GM12801 (cell line): ENCODE measurements at regions not wholly inside any gene's neighbourhood (a gene's known extent, or its start where the extent isn't known, plus 50 kb on each side); places are given as distances from the start of the nearest gene placed in this dataset.

Source experiments
- TF ChIP-seq, protein P1 (sequence below): IDR thresholded peaks from one replicate; pipeline ENCODE4 v1.5.1; 2011; ENCODE audit warnings: control low read depth; ENCODE audit not compliant: insufficient read length; ENCODE audit errors: extremely low read depth

DNA sequence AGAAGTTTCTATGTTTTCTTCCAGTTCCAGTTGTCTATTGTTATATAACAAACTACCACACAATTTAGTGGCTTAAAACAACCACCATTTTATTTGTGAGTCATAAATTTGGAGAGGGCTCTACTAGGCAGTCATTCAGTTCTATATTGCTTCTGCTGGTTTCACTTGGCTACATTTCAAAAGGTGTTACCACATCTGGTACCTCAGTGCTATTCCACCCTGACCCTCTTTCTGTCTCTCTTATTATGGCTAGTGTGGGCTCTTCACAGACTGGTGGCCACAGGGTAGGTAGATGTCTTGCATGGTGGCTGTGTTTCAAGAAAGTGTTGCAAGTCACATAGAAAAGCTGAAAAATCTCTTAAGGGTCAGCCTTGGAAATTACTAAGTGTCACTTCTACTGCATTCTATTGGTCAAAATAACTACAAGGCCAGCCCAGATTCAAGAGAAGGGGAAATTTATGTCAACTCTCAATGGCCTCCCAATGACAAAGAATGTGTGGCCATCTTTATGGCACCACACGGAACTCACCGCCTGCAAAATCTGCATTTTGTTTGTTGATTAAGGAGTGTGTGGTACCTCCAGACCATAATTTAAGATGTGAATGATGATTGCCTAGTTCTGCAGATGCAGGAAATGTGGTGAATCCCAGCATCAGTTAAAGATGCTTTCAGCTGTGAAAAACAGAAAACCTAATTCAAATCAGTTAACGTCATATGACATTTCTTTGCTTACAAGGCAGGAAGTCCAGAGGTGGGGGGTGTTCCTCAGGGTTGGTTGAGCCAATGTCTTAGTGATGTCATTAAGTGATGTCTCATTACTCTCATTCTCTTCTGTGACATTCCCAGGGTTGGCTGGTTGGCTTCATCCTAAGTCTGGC, 105.8 kb upstream of the RASGRP1 start:
- TF ChIP-seq, protein P1, sequence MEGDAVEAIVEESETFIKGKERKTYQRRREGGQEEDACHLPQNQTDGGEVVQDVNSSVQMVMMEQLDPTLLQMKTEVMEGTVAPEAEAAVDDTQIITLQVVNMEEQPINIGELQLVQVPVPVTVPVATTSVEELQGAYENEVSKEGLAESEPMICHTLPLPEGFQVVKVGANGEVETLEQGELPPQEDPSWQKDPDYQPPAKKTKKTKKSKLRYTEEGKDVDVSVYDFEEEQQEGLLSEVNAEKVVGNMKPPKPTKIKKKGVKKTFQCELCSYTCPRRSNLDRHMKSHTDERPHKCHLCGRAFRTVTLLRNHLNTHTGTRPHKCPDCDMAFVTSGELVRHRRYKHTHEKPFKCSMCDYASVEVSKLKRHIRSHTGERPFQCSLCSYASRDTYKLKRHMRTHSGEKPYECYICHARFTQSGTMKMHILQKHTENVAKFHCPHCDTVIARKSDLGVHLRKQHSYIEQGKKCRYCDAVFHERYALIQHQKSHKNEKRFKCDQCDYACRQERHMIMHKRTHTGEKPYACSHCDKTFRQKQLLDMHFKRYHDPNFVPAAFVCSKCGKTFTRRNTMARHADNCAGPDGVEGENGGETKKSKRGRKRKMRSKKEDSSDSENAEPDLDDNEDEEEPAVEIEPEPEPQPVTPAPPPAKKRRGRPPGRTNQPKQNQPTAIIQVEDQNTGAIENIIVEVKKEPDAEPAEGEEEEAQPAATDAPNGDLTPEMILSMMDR, result no peak

DNA sequence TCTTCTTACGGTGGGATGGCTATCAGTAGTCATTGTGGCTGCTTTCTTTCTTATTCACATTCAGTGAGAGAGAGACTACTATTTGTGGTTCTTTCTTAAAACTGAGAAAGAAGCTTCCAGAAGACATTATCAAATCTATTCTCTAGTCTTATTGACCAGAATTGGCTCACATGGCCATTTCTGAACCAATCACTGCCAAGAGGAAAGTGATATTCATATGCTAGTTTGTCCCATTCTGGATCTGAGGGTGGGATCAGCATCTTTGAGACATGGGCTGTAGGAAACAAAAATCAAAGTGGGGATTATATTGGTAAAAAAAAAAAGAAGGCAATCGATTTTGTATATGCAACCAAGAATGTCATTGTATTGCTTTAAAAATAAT, 106.4 kb upstream of the RASGRP1 start:
- TF ChIP-seq, protein P1, result no peak

DNA sequence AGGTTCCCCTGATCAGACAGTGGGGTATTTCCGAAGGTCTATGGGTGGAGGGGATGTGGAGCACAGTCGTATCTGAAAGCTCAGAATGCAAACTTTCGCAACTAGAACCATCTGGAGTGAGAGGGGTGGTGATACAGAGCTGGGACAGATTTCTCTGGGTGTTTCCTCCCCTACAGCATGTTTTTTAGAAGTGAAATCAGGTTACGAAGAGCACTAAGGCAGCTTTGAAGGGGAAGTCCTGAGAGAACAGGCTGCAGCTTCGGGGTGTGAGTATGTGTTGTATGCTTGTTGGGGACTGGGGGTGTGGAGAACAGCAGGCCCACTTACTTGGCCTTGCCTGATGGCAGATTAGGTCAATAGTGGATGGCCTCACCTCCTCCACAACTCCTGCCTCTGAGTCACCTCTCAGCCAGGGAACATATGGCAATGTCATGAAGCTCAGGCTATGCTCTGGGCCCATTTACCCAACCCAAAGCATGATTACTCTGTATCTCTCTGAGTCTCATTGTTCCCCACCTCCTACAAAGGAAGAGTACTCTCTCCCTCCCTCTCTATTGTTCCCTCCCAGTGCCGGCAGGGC, 107.2 kb upstream of the RASGRP1 start:
- TF ChIP-seq, protein P1, result no peak

DNA sequence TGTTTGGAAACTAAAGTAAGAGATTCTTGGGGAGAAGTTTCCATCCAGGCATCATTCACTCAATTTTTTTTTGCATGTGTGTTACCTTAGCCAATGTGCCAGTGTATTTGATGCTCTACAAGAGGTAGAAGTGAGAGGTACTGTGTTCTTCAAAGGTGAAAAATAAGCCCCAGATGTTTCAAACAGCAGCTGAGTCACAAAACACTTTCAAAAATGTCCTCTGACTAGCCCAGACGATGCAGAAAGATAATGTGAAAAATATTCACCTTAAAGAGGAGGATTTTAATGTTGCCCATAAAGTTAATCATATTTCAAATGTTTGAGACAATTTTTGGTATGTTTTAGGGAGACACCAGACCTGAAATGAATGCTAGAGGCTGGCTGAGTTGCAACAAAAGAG, 107.7 kb upstream of the RASGRP1 start:
- TF ChIP-seq, protein P1, result no peak

DNA sequence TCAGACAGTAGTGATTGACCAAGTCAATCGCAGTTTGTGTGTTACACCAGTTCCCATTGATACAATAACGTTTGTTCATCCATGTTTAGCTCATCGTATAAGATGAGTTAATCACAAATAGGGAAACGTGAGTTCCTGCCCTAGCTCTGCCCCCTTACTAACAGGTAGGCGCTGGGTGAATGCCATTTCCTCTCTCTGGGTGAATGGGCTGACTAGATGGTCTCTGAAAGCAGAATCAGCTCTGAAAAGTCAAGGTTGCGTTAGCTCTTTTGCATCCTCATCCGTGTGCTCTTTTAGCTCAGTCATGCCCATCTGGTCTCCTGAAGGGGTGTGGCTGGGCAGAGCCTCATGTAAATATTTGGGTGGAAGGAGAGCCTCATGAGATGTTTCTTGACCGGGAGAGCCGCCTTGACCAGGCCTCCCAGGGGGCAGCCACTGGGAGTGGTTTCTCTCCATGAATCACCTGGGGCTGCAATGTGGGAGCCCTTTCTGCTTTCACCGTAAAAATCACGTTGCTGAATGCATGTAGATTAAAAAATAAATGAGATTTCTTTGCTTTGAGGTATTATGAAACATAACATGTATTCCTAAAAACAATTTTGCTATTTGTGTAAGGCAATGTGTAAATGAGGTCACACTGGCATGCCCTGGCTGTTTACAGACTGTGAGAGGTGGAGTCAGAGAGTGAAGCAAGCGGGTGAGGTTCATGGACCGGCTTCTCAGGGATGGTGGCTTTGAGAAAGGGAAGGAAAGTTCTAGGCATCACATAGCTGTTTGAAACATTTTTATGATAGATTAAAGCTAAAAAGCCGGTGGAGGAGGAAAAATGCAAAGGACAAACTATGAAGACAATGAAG, 108.4 kb upstream of the RASGRP1 start:
- TF ChIP-seq, protein P1, result no peak

DNA sequence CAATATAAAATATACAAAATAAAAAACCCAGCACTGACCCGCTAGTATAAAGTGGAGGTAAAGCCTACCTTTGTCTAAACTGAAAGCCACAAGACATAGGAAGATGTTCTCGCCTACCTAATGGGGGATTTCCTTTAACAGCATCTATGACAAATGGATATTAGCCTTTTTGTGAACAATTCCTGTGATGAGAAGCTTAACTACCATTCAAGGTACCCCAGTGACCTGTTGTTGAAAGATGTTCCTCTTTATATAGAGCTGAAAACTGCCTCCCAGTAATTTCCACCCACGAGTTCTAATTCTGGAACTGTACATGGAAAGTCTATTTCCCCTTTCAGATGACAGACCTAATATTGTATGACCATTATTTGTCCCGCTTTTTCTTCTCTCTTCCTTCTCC, 109.8 kb upstream of the RASGRP1 start:
- TF ChIP-seq, protein P1, result no peak

DNA sequence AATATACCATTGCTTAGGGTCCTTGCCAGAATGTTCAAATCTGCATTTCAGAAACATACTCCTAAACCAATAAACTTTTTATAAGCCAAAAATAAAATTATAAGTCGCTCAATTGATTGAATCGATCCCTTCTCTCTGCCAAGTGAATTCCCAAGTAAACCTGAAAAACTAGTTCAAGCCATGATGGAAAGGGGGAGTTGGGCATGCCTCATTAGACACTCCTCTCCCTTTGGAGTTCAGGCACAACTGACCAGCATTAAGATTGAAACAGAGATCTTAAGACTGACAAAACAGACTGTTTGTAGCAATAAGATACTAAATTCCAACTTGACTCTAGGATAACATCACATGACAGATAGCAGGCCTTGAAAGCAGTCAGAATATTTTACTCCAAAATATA, 113.7 kb upstream of the RASGRP1 start:
- TF ChIP-seq, protein P1, result no peak
